ENCODE measurements at regions not wholly inside any gene's neighbourhood (a gene's known extent, or its start where the extent isn't known, plus 50 kb on each side); places are given as distances from the start of the nearest gene placed in this dataset.

DNA sequence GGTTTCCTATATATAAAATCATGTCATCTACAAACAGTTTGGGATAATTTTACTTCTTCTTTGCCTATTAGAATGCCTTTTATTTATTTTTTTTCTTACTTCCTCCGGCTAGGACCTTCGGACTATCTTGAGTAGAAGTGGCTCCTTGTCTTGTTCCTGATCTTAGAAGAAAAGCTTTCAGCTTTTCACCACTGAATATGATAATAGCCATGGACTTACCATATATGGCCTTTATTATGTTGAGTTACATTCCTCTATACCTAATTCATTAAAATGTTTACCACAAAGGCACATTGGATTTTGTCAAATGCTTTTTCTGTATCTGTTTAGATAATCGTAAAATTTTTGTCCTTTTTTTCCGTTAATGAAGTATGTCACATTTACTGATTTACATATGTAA, 395.7 kb downstream of the NXPH1 start:
- Mint-ChIP-seq H3K9me3 (no peaks in the 10 kb centered on the region), H3K4me1 (no peaks in the 10 kb centered on the region)
- TF ChIP-seq, protein P1, sequence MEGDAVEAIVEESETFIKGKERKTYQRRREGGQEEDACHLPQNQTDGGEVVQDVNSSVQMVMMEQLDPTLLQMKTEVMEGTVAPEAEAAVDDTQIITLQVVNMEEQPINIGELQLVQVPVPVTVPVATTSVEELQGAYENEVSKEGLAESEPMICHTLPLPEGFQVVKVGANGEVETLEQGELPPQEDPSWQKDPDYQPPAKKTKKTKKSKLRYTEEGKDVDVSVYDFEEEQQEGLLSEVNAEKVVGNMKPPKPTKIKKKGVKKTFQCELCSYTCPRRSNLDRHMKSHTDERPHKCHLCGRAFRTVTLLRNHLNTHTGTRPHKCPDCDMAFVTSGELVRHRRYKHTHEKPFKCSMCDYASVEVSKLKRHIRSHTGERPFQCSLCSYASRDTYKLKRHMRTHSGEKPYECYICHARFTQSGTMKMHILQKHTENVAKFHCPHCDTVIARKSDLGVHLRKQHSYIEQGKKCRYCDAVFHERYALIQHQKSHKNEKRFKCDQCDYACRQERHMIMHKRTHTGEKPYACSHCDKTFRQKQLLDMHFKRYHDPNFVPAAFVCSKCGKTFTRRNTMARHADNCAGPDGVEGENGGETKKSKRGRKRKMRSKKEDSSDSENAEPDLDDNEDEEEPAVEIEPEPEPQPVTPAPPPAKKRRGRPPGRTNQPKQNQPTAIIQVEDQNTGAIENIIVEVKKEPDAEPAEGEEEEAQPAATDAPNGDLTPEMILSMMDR (IDR thresholded peaks at IDR 0.05), result no peak

GRCh38 chr7:8831376-8831775, 398.0 kb downstream of the NXPH1 start:
- TF ChIP-seq, protein P1 (IDR thresholded peaks at IDR 0.05), result no peak
- H3K9me3 Mint-ChIP-seq, result no peaks in the 10 kb centered on the region
- no peak overlapping the region for H3K4me3 Mint-ChIP-seq
- no peaks in the 10 kb centered on the region for H3K4me1 Mint-ChIP-seq
- H3K27ac Mint-ChIP-seq, result no peak overlapping the region
- no peak for DNase-seq
- H3K36me3 Mint-ChIP-seq (ENCODE audit: low read depth), result no peaks in the 10 kb centered on the region
- no peaks in the 10 kb centered on the region for H3K27me3 Mint-ChIP-seq (ENCODE audit: low read depth, poor library complexity)

More for the DNA sequence above, 395.7 kb downstream of the NXPH1 start:
- Mint-ChIP-seq H3K27ac (no peak overlapping the region), H3K36me3 (ENCODE audit: low read depth) (no peaks in the 10 kb centered on the region), H3K4me3 (no peak overlapping the region), H3K27me3 (ENCODE audit: low read depth, poor library complexity) (no peaks in the 10 kb centered on the region)
- DNase-seq, result no peak

GRCh38 chr7:8833355-8833754, 399.9 kb downstream of the NXPH1 start:
- no peaks in the 10 kb centered on the region for H3K4me1 Mint-ChIP-seq
- H3K36me3 Mint-ChIP-seq (ENCODE audit: low read depth), result no peaks in the 10 kb centered on the region
- H3K4me3 Mint-ChIP-seq, result no peak overlapping the region
- H3K27ac Mint-ChIP-seq, result no peak overlapping the region
- no peak for DNase-seq
- H3K9me3 Mint-ChIP-seq, result no peaks in the 10 kb centered on the region
- TF ChIP-seq, protein P1 (IDR thresholded peaks at IDR 0.05), result no peak
- no peaks in the 10 kb centered on the region for H3K27me3 Mint-ChIP-seq (ENCODE audit: low read depth, poor library complexity)

DNA sequence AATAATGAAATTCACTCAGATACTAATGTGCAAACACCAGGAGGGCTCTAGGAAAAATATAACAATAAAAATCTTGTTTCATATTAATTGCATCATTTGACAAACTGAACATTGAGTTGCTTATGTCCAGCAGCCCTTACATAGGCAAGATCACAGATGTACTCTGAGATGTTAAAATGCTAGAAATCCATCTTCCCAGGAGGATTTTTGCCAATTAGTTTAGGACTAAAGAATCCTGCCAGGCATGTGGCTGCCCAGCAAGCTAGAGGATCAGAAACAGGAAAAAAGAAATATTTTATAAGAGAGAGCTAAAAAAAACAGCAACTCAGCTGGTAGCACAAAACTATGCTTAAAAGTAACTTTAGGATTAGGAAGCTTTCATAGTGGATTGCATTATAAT, 407.8 kb downstream of the NXPH1 start:
- H3K4me3 Mint-ChIP-seq, result no peak overlapping the region
- TF ChIP-seq, protein P1 (IDR thresholded peaks at IDR 0.05), result no peak
- no peaks in the 10 kb centered on the region for H3K9me3 Mint-ChIP-seq
- H3K4me1 Mint-ChIP-seq, result no peaks in the 10 kb centered on the region
- H3K27ac Mint-ChIP-seq, result no peak overlapping the region
- H3K27me3 Mint-ChIP-seq (ENCODE audit: low read depth, poor library complexity), result no peaks in the 10 kb centered on the region
- H3K36me3 Mint-ChIP-seq (ENCODE audit: low read depth), result no peaks in the 10 kb centered on the region
- no peak for DNase-seq

DNA sequence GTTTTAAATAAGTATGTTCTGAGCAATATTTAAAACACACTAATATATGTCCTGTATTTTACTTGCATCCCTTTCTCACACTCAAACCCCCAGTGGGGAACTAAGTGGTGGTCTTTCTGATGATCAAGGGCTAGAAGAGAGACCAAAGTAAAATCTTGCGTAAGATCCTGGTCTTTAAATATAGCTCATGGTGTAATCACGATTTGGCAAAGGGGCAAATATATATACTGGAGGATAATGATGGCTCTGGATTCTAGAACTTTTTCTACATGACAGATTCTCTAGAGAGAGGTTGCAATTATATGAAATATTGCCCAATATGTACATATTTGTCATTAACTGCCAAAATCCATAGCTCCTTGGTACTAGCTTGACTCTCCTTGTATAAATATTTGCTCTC, 438.3 kb downstream of the NXPH1 start:
- Mint-ChIP-seq H3K9me3 (no peaks in the 10 kb centered on the region), H3K27me3 (ENCODE audit: low read depth, poor library complexity) (peaks cover 4% of the 10 kb centered on the region), H3K4me1 (no peaks in the 10 kb centered on the region), H3K27ac (no peak overlapping the region), H3K36me3 (ENCODE audit: low read depth) (no peaks in the 10 kb centered on the region), H3K4me3 (no peak overlapping the region)
- no peak for DNase-seq
- TF ChIP-seq, protein P1 (IDR thresholded peaks at IDR 0.05), result no peak

GRCh38 chr7:8881916-8882315, 448.5 kb downstream of the NXPH1 start:
- no peak for DNase-seq
- Mint-ChIP-seq H3K4me3 (no peak overlapping the region), H3K4me1 (no peaks in the 10 kb centered on the region), H3K36me3 (ENCODE audit: low read depth) (no peaks in the 10 kb centered on the region), H3K27ac (no peak overlapping the region), H3K9me3 (peaks cover 7% of the 10 kb centered on the region), H3K27me3 (ENCODE audit: low read depth, poor library complexity) (no peaks in the 10 kb centered on the region)
- TF ChIP-seq, protein P1 (IDR thresholded peaks at IDR 0.05), result no peak
